ENCODE measurements at regions not wholly inside any gene's neighbourhood (a gene's known extent, or its start where the extent isn't known, plus 50 kb on each side); places are given as distances from the start of the nearest gene placed in this dataset.
"Not testable (repeated sequence)": the region's sequence is repeated elsewhere in the genome, so short reads cannot be mapped to it uniquely, and the experiment has no call there.

GRCh38 chr5:177664737-177665136 is 64.8 kb downstream of the B4GALT7 start:
- not testable (repeated sequence) for H3K27me3 ChIP-seq (ENCODE audit: insufficient read depth, low read length); H3K9ac ChIP-seq (ENCODE audit: low read depth, low read length); H3K36me3 ChIP-seq (ENCODE audit: insufficient read depth, low read depth, low read length); H3K27ac ChIP-seq (ENCODE audit: low read length); H3K4me3 ChIP-seq (ENCODE audit: low read length); H3K4me1 ChIP-seq (ENCODE audit: insufficient read depth, low read length); H3K9me3 ChIP-seq (ENCODE audit: insufficient read depth, low read depth, low read length)

GRCh38 chr5:177665172-177665571 is 65.2 kb downstream of the B4GALT7 start:
- H3K9me3 ChIP-seq (ENCODE audit: insufficient read depth, low read depth, low read length); H3K4me3 ChIP-seq (ENCODE audit: low read length); H3K27me3 ChIP-seq (ENCODE audit: insufficient read depth, low read length); H3K4me1 ChIP-seq (ENCODE audit: insufficient read depth, low read length); H3K36me3 ChIP-seq (ENCODE audit: insufficient read depth, low read depth, low read length); H3K9ac ChIP-seq (ENCODE audit: low read depth, low read length); H3K27ac ChIP-seq (ENCODE audit: low read length): not testable (repeated sequence)

GRCh38 chr5:177665960-177666359 is 66.0 kb downstream of the B4GALT7 start:
- not testable (repeated sequence) for H3K4me3 ChIP-seq (ENCODE audit: low read length); H3K27me3 ChIP-seq (ENCODE audit: insufficient read depth, low read length); H3K36me3 ChIP-seq (ENCODE audit: insufficient read depth, low read depth, low read length); H3K4me1 ChIP-seq (ENCODE audit: insufficient read depth, low read length); H3K9ac ChIP-seq (ENCODE audit: low read depth, low read length); H3K27ac ChIP-seq (ENCODE audit: low read length); H3K9me3 ChIP-seq (ENCODE audit: insufficient read depth, low read depth, low read length)

- not testable (repeated sequence) for H3K9ac ChIP-seq (ENCODE audit: low read depth, low read length)
- H3K4me3 ChIP-seq (ENCODE audit: low read length) = peak overlapping the region; percentile 60; the same call in 1 of the 2 replicates
These were observed 71.3 kb downstream of the B4GALT7 start for GRCh38 chr5:177671035-177671754.

GRCh38 chr5:177671755-177672690 is 72.1 kb downstream of the B4GALT7 start:
- H3K36me3 ChIP-seq (ENCODE audit: insufficient read depth, low read depth, low read length); H3K9ac ChIP-seq (ENCODE audit: low read depth, low read length); H3K27me3 ChIP-seq (ENCODE audit: insufficient read depth, low read length); H3K4me1 ChIP-seq (ENCODE audit: insufficient read depth, low read length); H3K4me3 ChIP-seq (ENCODE audit: low read length); H3K9me3 ChIP-seq (ENCODE audit: insufficient read depth, low read depth, low read length); H3K27ac ChIP-seq (ENCODE audit: low read length): not testable (repeated sequence)

More at GRCh38 chr5:177671035-177671754, 71.3 kb downstream of the B4GALT7 start:
- H3K27ac ChIP-seq (ENCODE audit: low read length); H3K9me3 ChIP-seq (ENCODE audit: insufficient read depth, low read depth, low read length); H3K4me1 ChIP-seq (ENCODE audit: insufficient read depth, low read length); H3K27me3 ChIP-seq (ENCODE audit: insufficient read depth, low read length); H3K36me3 ChIP-seq (ENCODE audit: insufficient read depth, low read depth, low read length): not testable (repeated sequence)

Data from iPS-20b (cell line).